Ascending aorta (tissue), 2 donors: ENCODE measurements at regions not wholly inside any gene's neighbourhood (a gene's known extent, or its start where the extent isn't known, plus 50 kb on each side); places are given as distances from the start of the nearest gene placed in this dataset.

ENCODE experiments used
- DNase-seq, 2 donors: peaks; one replicate each; pipeline ENCODE4 v3.0.0-alpha.2; 2019; ENCODE audit warnings: low spot score in 2 of 2
- H3K27ac ChIP-seq, 2 donors: fragments of 200-600 bp; sonication (generic); one replicate each; pipeline ENCODE4 v1.5.1; 2016 to 2017; ENCODE audit warnings: mild to moderate bottlenecking in 1 of 2
- H3K27me3 ChIP-seq: fragments of 200-600 bp; sonication (generic); one replicate; pipeline ENCODE4 v1.5.1; 2017
- H3K36me3 ChIP-seq, 2 donors: fragments of 200-600 bp; sonication (generic); one replicate each; pipeline ENCODE4 v1.5.1; 2016
- H3K4me1 ChIP-seq, 2 donors: fragments of 200-600 bp; sonication (generic); one replicate each; pipeline ENCODE4 v1.5.1; 2016 to 2017; ENCODE audit warnings: mild to moderate bottlenecking in 1 of 2
- H3K4me3 ChIP-seq, 2 donors: fragments of 200-600 bp; sonication (generic); one replicate each; pipeline ENCODE4 v1.5.1; 2016 to 2017; ENCODE audit warnings: mild to moderate bottlenecking in 1 of 2
- H3K9me3 ChIP-seq, 2 donors: fragments of 200-600 bp; sonication (generic); one replicate each; pipeline ENCODE4 v1.5.1; 2016
- CTCF ChIP-seq, 3 experiments: fragments of 200-600 bp in 2 of 3; fragments of 450-650 bp in 1 of 3; sonication (generic) in 2 of 3; IDR thresholded peaks; one replicate each; pipeline ENCODE4 v1.5.1; 2016 to 2019; ENCODE audit warnings: antibody characterized with exemption in 3 of 3, mild to moderate bottlenecking in 1 of 3, moderate library complexity in 1 of 3
- intact Hi-C: fragments of 100-400 bp; cut with DNase I; formaldehyde crosslinking; loops from one replicate; pipeline ENCODE4 v1.15.1; 2023

GRCh38 chr2:200013906-200014305, 58.5 kb downstream of the MAIP1 start:
- intact Hi-C loops = no loop called here
- Histone ChIP-seq H3K36me3 (no peaks in the 10 kb centered on the region), H3K4me3 (no peak overlapping the region), H3K27me3 (no peaks in the 10 kb centered on the region), H3K4me1 (no peaks in the 10 kb centered on the region), H3K9me3 (no peaks in the 10 kb centered on the region), H3K27ac (no peak overlapping the region)
- TF ChIP-seq CTCF (IDR thresholded peaks at IDR 0.05) = no peak
- no peak for DNase-seq

- no peak for DNase-seq
- intact Hi-C loops = no loop called here
- no peak overlapping the region for H3K27ac ChIP-seq
- no peaks in the 10 kb centered on the region for H3K9me3 ChIP-seq
- no peaks in the 10 kb centered on the region for H3K36me3 ChIP-seq
- no peaks in the 10 kb centered on the region for H3K4me1 ChIP-seq
- TF ChIP-seq CTCF (IDR thresholded peaks at IDR 0.05) = no peak
- no peak overlapping the region for H3K4me3 ChIP-seq
- H3K27me3 ChIP-seq = no peaks in the 10 kb centered on the region
Measured at GRCh38 chr2:200021449-200022114, 66.2 kb downstream of the MAIP1 start.

- Histone ChIP-seq H3K4me3 (no peak overlapping the region), H3K9me3 (no peaks in the 10 kb centered on the region), H3K36me3 (no peaks in the 10 kb centered on the region), H3K27ac (no peak overlapping the region), H3K4me1 (no peaks in the 10 kb centered on the region), H3K27me3 (no peaks in the 10 kb centered on the region)
- DNase-seq = no peak
- no peak for TF ChIP-seq CTCF (IDR thresholded peaks at IDR 0.05)
- intact Hi-C loops = no loop called here
Measured at GRCh38 chr2:200022511-200022910, 67.1 kb downstream of the MAIP1 start.

- H3K36me3 ChIP-seq = no peaks in the 10 kb centered on the region
- no peak overlapping the region for H3K27ac ChIP-seq
- intact Hi-C loops = no loop called here
- no peak overlapping the region for H3K4me3 ChIP-seq
- DNase-seq = no peak
- no peaks in the 10 kb centered on the region for H3K27me3 ChIP-seq
- H3K9me3 ChIP-seq = no peaks in the 10 kb centered on the region
- no peak for TF ChIP-seq CTCF (IDR thresholded peaks at IDR 0.05)
- no peaks in the 10 kb centered on the region for H3K4me1 ChIP-seq
Measured at GRCh38 chr2:200023570-200023969, 68.2 kb downstream of the MAIP1 start.

GRCh38 chr2:200025717-200026116, 70.3 kb downstream of the MAIP1 start:
- no peak overlapping the region for H3K27ac ChIP-seq
- H3K4me3 ChIP-seq = no peak overlapping the region
- no peaks in the 10 kb centered on the region for H3K27me3 ChIP-seq
- intact Hi-C loops = no loop called here
- H3K36me3 ChIP-seq = no peaks in the 10 kb centered on the region
- no peak for TF ChIP-seq CTCF (IDR thresholded peaks at IDR 0.05)
- no peaks in the 10 kb centered on the region for H3K9me3 ChIP-seq
- no peaks in the 10 kb centered on the region for H3K4me1 ChIP-seq
- DNase-seq = no peak
